ENCODE measurements at regions not wholly inside any gene's neighbourhood (a gene's known extent, or its start where the extent isn't known, plus 50 kb on each side); places are given as distances from the start of the nearest gene placed in this dataset.
A peak's percentile ranks its signal among the peaks of the same experiment; 100 is the strongest.

GRCh38 chr12:116454950-116455447 is 104.2 kb upstream of the MAP1LC3B2 start:
- DNase-seq (ENCODE audit: low read depth) = peak; percentile 85

GRCh38 chr12:116455540-116456329 is 103.4 kb upstream of the MAP1LC3B2 start:
- no peak for TF ChIP-seq CTCF (IDR thresholded peaks at IDR 0.05; ENCODE audit: control insufficient read depth, insufficient read depth, low read depth, low read length, missing control alignments)
- peak; percentile 80 for DNase-seq (ENCODE audit: low read depth)
- H3K4me3 ChIP-seq (ENCODE audit: control insufficient read depth, low read depth, low read length) = no peak overlapping the region

More at GRCh38 chr12:116454950-116455447, 104.2 kb upstream of the MAP1LC3B2 start:
- no peak overlapping the region for H3K4me3 ChIP-seq (ENCODE audit: control insufficient read depth, low read depth, low read length)
- no peak for TF ChIP-seq CTCF (IDR thresholded peaks at IDR 0.05; ENCODE audit: control insufficient read depth, insufficient read depth, low read depth, low read length, missing control alignments)

- H3K4me3 ChIP-seq (ENCODE audit: control insufficient read depth, low read depth, low read length) = no peak overlapping the region
- no peak for DNase-seq (ENCODE audit: low read depth)
- no peak for TF ChIP-seq CTCF (IDR thresholded peaks at IDR 0.05; ENCODE audit: control insufficient read depth, insufficient read depth, low read depth, low read length, missing control alignments)
Measured at GRCh38 chr12:116456330-116457082, 102.7 kb upstream of the MAP1LC3B2 start.

GRCh38 chr12:116458492-116458891 is 100.7 kb upstream of the MAP1LC3B2 start:
- DNase-seq (ENCODE audit: low read depth) = no peak
- no peak overlapping the region for H3K4me3 ChIP-seq (ENCODE audit: control insufficient read depth, low read depth, low read length)
- TF ChIP-seq CTCF (IDR thresholded peaks at IDR 0.05; ENCODE audit: control insufficient read depth, insufficient read depth, low read depth, low read length, missing control alignments) = no peak

- H3K4me3 ChIP-seq (ENCODE audit: control insufficient read depth, low read depth, low read length) = no peak overlapping the region
- DNase-seq (ENCODE audit: low read depth) = no peak
- TF ChIP-seq CTCF (IDR thresholded peaks at IDR 0.05; ENCODE audit: control insufficient read depth, insufficient read depth, low read depth, low read length, missing control alignments) = no peak
Measured at GRCh38 chr12:116459011-116459875, 99.9 kb upstream of the MAP1LC3B2 start.

Data from AG09309 (cell line).